Activated T-cell treated with anti-CD3 and anti-CD28 coated beads for 48 hours (primary cell): ENCODE measurements at regions not wholly inside any gene's neighbourhood (a gene's known extent, or its start where the extent isn't known, plus 50 kb on each side); places are given as distances from the start of the nearest gene placed in this dataset.
A peak's percentile ranks its signal among the peaks of the same experiment; 100 is the strongest.

ENCODE experiments used
- DNase-seq: peaks from one replicate; pipeline ENCODE4 v3.0.0-alpha.2; 2020; ENCODE audit warnings: low read depth

DNA sequence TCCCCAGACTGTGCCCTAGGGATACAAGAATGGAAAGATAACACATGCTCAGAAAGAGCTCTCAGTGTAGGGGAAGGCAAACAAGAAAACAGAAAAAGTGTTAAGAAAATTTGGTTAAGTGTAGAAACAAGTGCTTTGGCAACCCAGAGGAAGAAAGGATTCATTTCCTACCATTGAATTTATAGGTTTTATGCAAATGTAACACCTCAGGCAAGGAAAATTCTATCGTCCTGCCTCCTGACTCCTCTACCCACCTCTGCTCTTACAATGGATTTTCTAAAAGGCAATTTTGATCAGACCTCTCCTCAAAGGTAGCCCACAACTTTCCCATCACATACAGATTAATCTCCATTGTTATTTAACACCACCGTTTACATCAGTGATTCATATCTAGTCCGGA, 298.7 kb downstream of the RFC3 start:
- DNase-seq: no peak

DNA sequence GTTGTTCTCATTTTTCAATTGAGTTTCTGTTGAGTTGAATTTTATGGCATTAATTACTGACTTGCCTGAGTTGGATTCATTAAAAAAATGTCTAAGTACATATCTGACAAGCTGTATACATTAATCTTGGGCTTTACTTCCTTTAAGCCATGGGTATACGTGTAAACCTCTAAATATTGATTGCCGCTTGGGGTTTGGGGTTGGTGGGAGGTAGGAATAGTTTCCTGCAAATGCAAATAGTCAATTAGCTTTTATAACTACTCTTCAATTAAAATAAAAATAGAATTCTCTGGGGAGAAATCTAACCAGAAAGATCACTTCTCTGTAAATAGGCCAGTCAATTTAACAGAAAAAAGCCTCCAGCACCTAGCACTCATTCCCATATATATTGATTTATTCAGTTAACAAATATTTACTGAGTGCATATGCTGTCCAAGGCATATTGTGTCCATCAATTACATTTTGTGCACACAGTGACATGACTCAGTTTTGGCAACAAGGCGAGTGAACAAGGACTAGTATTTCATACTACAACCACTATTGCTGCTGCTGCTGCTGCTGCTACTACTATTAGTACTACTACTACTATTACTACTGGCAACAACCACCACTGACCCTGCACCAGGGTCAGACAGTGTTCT, 306.8 kb downstream of the RFC3 start:
- no peak for DNase-seq

DNA sequence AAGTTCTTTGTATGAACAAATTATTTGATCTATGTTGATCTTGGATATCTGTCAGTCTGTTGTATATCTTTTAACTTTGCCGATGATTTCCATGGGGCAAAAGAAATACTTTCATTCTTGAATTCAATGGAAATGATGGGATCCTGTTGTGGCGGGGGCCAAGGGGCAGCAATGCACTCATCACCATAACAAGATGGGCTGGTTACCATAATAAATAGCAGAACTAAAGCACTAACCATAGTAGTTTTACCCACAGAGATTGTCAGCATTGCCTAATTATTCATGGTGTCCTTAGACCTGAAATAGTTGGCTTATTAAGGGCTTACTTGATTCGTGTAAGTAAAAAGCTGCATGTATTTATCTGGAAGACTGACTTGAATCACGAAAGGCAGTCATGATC, 309.6 kb downstream of the RFC3 start:
- no peak for DNase-seq

DNA sequence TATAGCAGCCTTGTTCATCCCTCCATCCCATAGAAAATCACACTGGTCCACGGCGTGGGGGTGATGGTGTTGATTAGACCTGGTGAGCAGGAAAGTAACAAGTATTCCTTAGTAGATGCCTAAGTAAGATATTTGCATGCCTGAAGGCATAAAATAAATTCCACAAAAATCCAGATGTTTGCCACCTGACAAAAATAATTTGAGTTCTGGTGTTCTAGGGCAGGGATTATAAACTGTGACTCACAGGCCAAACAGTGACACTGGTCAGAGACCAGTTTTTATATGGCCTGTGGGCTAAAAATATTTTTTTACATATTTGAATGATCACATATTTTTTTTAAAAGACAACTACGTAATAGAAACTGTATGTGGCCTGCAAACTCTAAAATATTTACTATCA, 310.7 kb downstream of the RFC3 start:
- DNase-seq: no peak

DNA sequence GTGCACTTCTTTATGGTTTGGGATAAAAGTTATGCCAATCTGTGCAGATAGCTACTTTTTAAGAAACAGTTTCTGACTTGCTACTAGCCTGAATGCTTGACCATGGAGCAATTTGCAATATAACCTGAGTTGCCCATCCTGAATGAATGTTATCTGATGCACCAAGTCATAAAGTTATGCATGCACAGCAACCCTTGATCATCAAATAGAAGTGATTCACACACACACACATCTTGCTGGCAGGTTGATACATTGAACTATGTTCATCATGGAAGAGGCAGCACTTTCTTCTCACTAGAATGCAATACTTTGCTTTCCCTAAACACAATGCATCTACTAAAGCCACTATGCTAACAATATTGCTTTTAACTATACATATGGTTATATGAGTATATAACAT, 311.5 kb downstream of the RFC3 start:
- no peak for DNase-seq

DNA sequence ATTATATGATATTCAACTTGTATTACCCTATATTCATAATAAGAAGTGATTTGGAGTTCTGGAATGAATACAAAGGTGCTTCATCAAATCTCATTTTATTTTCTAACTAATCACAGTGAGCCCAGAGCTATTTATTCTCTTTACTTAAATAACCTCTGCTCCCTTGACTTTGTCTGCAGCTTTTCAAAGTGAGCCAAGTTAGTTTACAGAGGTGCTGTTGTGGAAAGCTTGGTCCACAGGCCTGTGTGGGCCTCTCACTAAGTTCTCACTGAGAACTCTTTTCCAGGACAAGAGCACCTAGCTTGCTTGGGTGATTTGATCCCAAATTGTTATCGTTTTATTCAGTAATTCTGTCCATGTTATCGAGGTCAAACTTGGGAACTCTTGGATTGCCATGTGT, 319.3 kb downstream of the RFC3 start:
- DNase-seq: no peak

DNA sequence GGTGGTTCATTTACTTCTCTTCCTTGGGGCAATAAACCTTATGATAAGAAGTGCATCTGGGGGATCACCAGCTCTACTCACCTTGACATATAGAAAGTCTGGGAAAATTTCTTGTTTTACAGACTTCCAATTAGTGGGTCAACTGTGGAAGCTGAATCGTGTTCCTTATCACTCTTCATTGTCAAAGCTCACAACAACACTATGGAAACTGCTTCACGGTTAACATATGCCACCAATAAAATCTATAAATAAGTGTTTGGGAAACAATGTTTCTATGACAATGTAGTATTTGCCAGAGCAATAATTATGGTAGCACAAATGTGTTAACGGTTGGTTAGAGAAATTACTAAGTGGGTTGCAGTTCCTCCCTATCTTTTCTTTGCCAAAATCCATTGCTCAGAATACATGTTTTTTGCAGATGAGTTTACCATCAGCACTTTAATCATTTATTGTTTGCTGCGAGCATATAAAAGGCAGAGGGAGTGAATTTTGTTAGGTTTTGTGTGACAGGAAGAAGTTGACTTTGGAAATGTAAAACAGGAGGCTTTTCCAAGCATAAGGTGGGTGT, 321.8 kb downstream of the RFC3 start:
- DNase-seq: no peak

DNA sequence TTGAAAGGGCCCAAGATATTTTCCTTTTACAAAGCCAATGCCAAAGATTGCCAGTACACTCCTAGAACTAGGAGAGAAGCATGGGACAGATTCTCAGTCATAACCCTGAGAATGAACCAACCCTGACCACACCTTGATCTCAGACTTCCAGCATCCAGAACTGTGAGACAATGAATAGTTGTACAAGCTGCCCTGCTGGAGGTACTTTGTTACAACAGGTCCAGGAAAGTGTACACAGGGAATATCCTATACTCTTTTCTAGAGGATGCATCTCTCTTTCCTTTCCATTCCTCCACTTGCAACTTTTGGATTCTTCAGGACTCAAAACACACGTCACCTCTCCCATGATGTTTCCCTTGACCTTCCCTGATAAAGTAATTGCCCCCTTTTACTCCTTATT, 325.7 kb downstream of the RFC3 start:
- no peak for DNase-seq

DNA sequence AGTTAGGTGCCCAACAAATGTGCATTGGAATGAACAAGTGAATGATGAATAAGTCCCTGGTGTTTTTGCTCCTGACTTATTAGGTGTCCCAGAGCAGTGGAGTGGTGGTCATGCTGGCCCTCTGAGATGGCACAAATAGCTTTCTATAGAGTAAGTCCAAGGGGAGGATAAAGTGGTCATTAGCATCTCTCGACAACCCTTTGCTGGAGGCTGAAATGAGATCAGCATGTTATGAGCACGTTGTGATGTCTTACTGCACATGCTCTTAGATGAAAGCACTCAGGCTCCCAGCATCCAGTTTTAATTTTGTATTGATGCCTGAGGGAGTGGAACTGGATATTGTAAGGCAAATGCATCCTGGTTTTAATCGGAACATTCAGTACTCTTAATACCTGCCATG, 326.2 kb downstream of the RFC3 start:
- no peak for DNase-seq

DNA sequence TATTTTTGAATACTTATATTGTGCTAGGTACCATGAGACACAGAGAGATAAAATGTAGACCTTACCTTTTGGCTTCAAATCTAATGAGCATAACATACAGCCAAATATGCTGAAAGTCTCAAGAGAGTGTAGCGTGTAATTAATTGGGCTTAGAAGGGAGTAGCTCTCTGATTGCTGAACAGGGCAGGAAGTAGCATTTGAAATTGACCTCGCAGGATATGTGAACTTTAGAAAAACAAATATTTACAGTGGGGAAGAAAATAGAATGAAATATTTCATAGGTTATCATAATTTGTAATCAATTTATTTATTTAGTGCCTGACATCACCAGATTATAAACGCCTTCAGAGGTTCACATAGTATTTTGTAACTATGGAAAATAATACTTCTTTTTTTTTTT, 327.1 kb downstream of the RFC3 start:
- no peak for DNase-seq

DNA sequence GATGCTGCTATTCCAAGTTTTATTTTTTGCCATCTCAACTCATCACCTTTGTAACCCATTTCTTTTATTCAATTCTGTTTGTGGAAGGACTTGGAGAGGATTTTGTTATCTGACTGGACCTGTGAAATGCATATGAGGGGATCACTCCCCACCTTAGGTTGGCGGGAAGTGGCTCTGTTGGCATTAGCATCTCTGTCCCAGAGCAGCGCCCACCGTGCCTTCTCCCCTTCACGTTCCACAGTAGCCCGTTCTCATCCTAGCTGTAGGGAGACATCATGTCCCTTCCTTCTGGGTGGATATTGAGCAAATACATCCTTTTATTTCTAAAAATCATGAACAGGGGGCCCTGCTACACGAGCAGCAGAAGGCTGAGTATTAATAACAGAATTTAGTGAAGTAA, 330.4 kb downstream of the RFC3 start:
- DNase-seq: no peak

DNA sequence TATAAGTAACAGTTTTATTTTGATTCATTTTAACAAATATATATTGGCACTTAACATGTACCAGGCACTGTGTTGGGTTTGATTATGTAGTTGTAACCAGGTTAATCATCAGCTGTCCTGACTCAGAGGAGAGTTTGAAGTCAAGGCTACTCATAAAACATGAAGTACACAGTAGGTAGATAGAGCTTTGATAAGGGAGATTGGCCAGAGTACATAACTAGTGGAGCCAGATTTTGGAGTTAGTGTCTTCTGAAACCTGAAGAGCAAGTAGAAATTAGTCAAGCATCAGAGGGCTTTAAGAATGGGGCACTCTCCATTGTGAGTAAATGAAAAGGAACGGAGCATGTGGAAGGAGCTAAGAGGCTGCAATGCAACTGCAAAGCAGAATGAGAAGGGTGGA, 333.9 kb downstream of the RFC3 start:
- no peak for DNase-seq

DNA sequence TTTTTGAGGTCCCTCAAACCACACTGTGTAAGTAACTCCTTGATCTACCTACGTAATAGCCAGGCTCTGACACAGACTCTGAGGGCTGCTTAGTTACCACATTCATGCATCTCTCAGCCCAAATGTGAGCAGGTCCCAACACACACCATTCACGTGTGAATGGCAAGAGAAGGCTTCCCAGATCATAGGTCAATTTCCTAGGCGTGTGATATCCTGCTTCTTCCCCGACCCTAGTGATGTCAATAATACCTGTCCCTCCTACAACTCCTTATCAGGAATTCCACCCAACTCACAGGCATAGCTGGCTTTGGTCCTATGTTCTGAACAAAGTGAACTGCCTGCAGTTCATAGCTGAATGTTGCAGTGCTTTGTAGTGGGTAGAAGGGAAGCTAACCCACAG, 334.5 kb downstream of the RFC3 start:
- DNase-seq: no peak

DNA sequence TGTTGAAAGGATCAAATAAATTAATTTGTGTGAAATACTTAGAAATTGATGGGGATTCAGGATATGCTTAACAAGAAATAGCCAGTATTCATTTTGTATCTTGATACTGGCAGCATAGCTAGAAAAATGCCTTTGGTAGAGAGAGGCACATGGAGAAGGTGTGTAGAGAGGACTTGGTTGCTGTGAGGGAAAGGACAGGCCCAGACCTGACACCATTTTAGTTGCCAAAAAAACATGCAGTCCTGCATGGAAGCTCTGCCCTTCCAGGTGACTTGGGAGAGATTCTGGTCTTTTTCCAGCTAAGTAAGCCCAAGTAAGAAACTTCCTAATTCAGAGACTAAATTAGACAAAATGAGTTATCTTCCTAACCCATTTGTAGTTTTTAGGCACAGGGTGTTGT, 335.0 kb downstream of the RFC3 start:
- DNase-seq: no peak

DNA sequence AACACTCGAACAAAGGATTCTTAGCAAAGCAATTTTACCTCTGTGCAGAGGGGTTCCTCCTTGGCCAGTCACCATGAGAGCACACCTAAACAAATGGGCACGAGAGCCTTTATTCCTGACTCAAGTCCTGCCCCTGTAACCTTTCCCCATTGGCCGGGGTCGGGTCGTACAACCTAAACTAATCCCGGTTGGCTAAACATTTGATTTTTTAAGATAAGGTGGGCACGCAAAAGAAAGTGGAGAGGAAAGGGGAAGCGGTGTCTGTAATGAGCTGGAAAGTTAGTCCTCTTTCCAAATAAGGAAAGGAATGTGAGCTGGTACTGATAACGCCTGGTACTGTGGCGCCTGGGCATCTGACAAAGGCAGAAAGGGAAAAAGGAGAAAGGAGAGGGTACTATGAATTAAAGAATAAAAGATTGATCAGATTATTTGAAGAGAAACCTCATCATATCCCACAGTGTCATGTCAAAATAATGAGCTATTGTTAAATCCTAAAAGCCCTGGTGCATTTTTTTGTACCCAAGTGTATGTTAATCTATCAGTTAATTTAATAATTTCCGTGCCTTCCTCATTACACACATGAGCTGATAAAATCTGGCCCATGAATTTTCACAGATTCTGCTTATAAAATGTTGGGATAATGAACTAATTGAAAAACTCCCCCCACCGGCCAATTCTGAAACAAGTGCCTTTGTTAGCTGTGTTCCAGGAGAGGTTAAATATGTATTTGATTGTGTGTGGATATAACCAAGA, 335.7 kb downstream of the RFC3 start:
- no peak for DNase-seq

DNA sequence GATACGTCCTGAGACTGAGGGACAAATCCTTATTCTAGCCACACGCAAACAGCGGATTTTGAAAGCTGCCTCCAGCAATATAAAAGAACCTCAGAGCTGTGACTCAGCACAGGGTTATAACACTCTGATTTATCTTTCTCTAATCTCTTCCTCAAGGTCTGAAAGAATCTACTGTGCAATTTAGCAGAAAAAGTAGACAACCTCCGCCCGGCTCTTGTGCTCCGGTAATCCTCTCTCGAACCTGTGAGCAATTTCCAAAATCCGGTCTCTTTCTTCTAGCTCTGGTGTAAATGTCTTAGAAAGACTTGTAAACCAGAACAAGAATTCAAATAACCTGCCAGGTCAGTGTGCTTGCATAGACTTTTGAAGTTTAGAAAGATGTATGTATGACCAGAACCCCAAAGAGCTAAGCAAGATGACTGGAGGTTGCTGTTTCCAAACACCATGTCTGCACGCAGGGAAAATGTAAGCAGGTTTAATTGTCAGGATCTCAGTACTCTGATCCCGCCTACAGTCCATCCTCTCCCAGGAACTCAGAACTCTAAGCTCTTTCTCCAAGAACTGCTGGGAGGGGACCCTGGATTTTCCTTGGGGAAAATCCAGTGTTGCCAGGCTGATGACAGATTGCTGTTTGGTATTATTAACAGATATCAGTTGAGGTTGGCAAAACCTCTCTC, 338.1 kb downstream of the RFC3 start:
- DNase-seq: no peak

DNA sequence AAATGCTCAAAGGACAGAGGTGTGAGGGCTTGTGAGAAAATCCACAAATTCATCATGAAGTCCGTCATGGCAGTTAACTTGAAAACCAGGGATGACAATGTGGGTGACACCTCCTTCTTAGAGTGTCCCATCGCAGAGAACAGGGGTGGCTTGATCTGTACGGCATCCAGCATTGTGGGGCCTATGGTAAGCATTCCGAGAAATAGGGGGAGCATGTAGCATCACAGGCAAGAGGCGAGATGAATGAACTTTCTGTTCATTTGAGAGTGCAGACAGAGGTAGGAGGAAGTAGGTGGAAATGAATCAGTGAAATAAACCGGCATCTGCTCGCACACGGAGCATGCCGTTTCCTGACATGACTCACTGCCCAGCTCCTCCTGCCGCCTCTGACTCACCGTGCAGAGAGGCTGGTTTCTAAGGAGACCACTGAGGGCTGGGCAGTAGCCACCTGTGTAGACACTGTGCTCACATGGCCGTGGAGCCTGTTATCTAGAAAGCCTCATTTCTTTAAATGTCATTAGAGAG, 339.0 kb downstream of the RFC3 start:
- peak; percentile 46 for DNase-seq

DNA sequence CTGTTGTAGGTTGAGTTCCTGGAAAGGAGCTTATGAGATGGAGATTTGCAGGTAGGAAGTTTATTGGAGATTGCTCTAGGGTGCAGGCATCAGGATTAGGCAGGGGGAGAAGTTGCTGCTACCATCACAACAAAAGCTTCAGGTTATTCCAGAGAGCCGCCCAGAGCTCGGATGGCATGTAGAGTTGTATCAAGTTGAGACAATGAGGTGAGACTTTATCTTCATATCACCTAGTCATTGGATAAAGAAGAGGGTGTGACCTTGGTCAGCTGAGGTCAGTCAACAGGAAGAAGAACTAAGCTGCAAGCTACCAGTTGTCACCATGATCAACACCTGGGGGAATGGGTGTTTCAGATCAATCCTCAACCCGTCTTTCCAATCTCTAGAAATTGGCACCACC, 342.0 kb downstream of the RFC3 start:
- no peak for DNase-seq

DNA sequence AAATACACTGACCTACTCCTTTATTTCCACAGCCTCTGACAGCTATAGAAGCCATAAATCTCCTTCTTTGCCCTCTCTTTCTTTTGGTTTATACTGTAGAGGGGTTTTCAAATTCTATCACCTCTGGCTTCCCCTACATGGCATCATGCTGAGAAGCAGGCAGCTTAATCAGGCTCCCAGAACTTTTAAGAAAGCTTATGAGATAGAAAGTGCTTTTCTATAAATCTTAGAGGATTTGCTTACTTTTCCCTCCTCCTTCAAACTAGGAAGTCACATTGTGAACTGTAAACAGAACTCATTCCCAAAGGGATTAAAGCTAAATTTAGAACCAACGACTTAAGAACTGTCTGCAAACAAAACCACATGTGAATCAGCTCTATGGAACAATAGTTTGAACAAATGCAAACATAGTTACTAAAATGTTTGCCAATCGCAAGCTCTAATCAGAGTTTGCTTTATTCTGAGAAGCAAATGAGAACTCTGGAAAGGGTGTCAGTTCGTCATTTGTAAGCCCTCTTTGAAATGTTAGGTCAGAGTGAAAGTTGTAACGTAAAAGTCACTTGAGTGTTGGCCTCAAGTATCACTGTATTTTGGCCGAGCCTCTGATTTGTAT, 344.1 kb downstream of the RFC3 start:
- no peak for DNase-seq

DNA sequence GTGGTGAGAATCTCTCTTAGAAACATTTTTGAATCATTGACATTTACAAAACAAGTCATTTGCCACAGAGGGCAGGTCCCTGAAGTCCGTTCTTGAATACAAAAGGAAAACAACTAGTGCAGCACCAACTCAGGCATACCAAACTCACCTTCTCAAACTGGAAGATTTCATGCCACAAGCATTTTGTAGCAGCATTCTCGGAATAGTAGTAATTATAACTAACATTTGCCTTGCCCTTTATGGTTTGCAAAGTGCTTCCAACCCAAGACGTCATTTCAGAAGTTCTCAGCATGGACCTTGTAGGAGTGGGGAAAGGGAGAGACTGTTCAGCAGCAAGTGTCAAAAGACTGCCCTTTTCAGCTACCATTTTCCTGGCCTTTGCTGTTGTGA, 344.6 kb downstream of the RFC3 start:
- DNase-seq: no peak

DNA sequence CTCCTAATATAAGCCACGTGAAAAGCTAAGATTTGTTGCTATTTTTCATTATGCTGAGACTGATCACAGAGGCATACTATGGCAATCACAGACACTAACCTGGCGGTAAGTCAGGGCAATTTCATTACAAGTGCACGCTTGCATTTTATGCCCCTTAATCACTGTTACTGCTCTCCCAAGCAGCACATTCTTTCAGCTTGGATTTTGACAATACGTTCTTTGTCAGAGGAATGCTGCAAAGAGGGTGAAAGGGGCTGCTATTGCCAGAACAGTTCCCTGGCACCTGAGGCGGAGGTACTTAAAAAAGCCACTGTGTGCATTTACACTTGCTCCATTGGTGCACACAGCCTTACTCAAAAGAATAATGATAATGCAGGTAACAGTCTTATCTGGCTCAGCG, 346.6 kb downstream of the RFC3 start:
- no peak for DNase-seq

DNA sequence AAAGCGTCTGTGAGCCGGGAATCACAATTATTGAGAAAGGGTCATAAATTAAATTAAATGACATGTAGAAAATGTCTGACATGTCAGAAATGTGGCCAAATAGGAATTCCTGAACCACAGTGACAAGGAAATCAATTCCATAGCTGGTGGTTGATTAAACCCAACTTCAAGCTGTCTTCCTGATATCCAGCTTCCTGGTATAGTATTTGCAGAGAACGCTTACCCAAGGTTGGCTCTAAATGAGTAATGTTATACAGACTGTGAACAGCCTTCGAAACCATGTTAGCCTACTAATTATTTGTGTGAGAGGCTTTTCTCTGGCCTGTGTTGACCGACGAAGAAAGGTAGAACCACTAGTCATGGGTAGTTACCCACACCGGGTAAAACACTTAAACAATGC, 347.2 kb downstream of the RFC3 start:
- DNase-seq: no peak

DNA sequence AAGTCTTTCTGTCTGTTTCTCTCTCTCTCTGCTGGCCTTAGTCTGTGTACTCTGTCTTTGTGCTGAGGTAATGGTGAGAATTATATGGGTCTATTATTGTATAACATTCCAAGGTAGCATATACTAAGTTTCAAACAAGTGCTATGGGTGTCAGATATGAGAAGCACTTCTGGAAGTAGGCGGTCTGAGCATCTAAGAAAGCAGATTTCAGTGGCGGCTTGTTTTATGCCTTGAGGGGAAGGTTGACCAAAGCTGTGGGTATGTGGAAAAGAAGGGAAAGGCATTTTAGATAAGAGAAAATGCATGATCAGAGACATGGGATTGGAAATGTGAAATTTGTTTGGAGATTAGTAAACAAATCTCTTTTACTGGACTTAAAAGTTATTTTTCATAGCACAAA, 348.5 kb downstream of the RFC3 start:
- no peak for DNase-seq
